ENCODE measurements at regions not wholly inside any gene's neighbourhood (a gene's known extent, or its start where the extent isn't known, plus 50 kb on each side); places are given as distances from the start of the nearest gene placed in this dataset.

DNA sequence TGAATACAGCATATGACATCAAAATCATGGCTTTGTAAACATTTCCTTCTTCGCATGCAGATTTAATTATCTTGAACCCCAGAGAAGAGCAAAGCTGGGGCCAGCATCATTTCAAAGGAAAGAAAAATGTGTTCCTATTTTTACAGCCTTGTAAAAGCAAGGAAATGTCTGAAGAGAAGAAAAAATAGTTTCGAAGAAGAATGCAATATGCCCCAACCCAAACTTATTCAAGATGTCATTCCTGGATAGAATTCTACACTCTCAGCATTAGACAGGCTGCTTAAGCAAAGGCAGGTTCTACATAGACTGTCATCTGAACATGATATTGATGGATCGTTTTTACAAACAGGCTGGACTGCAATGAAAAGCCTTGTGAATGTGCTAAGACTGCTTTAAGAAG is 900.8 kb downstream of the TTLL7 start:
- no peaks in the 10 kb centered on the region for H3K27me3 ChIP-seq
- TF ChIP-seq, protein P1, sequence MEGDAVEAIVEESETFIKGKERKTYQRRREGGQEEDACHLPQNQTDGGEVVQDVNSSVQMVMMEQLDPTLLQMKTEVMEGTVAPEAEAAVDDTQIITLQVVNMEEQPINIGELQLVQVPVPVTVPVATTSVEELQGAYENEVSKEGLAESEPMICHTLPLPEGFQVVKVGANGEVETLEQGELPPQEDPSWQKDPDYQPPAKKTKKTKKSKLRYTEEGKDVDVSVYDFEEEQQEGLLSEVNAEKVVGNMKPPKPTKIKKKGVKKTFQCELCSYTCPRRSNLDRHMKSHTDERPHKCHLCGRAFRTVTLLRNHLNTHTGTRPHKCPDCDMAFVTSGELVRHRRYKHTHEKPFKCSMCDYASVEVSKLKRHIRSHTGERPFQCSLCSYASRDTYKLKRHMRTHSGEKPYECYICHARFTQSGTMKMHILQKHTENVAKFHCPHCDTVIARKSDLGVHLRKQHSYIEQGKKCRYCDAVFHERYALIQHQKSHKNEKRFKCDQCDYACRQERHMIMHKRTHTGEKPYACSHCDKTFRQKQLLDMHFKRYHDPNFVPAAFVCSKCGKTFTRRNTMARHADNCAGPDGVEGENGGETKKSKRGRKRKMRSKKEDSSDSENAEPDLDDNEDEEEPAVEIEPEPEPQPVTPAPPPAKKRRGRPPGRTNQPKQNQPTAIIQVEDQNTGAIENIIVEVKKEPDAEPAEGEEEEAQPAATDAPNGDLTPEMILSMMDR (IDR thresholded peaks at IDR 0.05) = no peak
- no peak for TF ChIP-seq POLR2A (IDR thresholded peaks at IDR 0.05)
- 66 to 77% (median 71%) methylated on average over 3 of the region's 3 CpGs for WGBS, 4 donors
- no peak overlapping the region for H3K27ac ChIP-seq
- H3K9me3 ChIP-seq (replicated peaks in 1 of 3) = no peaks in the 10 kb centered on the region
- H3K36me3 ChIP-seq (replicated peaks in 1 of 2) = no peaks in the 10 kb centered on the region
- H3K4me1 ChIP-seq (replicated peaks in 1 of 2) = no peaks in the 10 kb centered on the region
- H3K4me3 ChIP-seq = no peak overlapping the region
- DNase-seq = no peak
- intact Hi-C loops (cut with DNase I) = no loop called here

DNA sequence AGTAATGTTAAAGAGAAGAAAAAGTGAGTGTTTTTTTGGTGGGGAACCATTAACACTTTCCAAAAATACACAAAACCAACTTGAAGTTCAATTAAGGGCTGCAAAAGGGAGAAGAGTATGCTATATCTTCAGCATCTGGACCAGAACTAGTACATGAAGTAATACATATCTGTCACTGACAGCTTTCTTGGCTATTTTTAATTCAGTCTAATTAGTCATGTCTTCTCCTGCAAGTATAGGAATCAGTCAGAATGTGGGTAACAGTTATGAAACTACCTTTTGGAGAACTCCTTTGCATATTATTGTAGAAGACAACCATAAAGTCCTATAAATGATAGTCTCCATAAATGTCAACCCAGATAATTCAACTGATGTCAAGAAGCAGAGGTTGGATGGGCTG is 901.2 kb downstream of the TTLL7 start:
- DNase-seq = no peak
- H3K4me3 ChIP-seq = no peak overlapping the region
- H3K27ac ChIP-seq = no peak overlapping the region
- TF ChIP-seq, protein P1 (IDR thresholded peaks at IDR 0.05) = no peak
- TF ChIP-seq POLR2A (IDR thresholded peaks at IDR 0.05) = no peak
- no peaks in the 10 kb centered on the region for H3K27me3 ChIP-seq
- intact Hi-C loops (cut with DNase I) = no loop called here
- no peaks in the 10 kb centered on the region for H3K4me1 ChIP-seq (replicated peaks in 1 of 2)
- no peaks in the 10 kb centered on the region for H3K9me3 ChIP-seq (replicated peaks in 1 of 3)
- no peaks in the 10 kb centered on the region for H3K36me3 ChIP-seq (replicated peaks in 1 of 2)

DNA sequence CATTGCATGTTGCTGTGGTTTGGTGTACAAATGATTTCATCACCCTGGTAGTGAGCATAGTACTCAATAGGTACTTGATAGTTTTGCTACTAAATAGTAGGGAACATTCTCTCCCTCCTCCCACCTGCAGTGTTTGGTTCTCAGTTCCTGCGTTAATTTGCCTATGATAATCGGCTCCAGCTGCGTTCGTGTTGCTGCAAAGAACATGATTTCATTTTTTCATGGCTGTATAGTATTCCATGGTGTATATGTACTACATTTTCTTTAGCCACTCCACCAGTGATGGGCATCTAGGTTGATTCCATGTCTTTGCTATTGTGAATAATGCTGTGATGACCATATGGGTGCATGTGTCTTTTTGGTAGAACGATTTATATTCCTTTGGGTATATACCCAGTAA is 903.4 kb downstream of the TTLL7 start:
- Histone ChIP-seq H3K27ac (no peak overlapping the region), H3K9me3 (replicated peaks in 1 of 3) (no peaks in the 10 kb centered on the region), H3K4me3 (no peak overlapping the region), H3K36me3 (replicated peaks in 1 of 2) (no peaks in the 10 kb centered on the region), H3K4me1 (replicated peaks in 1 of 2) (no peaks in the 10 kb centered on the region), H3K27me3 (no peaks in the 10 kb centered on the region)
- no peak for DNase-seq
- intact Hi-C loops (cut with DNase I) = no loop called here
- 94 to 97% (median 96%) methylated on average over 5 of the region's 5 CpGs for WGBS, 4 donors
- no peak for TF ChIP-seq POLR2A (IDR thresholded peaks at IDR 0.05)

DNA sequence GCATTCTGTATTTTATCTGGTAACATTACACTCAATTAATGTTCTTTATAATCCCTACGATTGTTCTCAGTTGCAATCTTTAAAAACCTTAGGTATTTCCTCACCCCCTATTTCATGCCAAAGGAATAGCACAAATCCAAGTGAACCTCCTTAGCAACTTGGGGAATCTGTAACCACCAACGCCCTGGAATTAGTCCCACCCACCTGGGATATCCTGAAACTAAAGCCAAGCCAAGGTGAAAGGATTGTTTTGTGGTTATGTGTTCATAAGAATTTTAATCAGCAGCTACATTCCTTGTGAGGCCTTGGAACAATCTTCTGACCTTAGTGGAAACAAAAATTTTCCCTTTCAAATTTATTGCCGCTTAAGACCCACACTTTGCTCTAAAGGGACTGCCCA is 908.7 kb downstream of the TTLL7 start:
- Histone ChIP-seq H3K9me3 (replicated peaks in 1 of 3) (no peaks in the 10 kb centered on the region), H3K27me3 (no peaks in the 10 kb centered on the region), H3K27ac (no peak overlapping the region), H3K4me3 (no peak overlapping the region), H3K4me1 (replicated peaks in 1 of 2) (no peaks in the 10 kb centered on the region), H3K36me3 (replicated peaks in 1 of 2) (no peaks in the 10 kb centered on the region)
- TF ChIP-seq, protein P1 (IDR thresholded peaks at IDR 0.05) = no peak
- no peak for TF ChIP-seq POLR2A (IDR thresholded peaks at IDR 0.05)
- intact Hi-C loops (cut with DNase I) = no loop called here
- 70 to 76% (median 72%) methylated on average over 3 of the region's 3 CpGs for WGBS, 4 donors
- no peak for DNase-seq

DNA sequence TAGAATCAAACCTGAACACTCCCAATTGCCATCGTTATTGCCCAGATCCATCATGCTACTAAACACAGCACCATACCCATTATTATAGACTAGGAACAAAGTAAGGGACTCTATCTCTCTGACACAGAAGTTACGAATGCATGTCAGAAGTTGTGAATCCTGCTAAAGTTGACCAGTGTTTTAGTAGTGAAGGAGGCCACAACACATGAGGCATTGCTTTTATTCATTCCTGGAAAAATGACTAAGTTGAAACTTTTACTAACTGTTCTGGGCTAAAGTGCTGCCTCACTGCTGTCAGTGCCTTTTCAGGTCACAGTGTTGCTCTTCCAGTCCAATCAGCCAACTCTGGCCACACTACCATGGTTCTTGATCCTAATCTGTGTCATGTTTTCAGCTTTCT is 911.1 kb downstream of the TTLL7 start:
- intact Hi-C loops (cut with DNase I) = no loop called here
- H3K27me3 ChIP-seq = no peaks in the 10 kb centered on the region
- TF ChIP-seq POLR2A (IDR thresholded peaks at IDR 0.05) = no peak
- TF ChIP-seq, protein P1 (IDR thresholded peaks at IDR 0.05) = no peak
- H3K36me3 ChIP-seq (replicated peaks in 1 of 2) = no peaks in the 10 kb centered on the region
- H3K4me3 ChIP-seq = no peak overlapping the region
- no peaks in the 10 kb centered on the region for H3K9me3 ChIP-seq (replicated peaks in 1 of 3)
- no peak overlapping the region for H3K27ac ChIP-seq
- whole genome bisulfite sequencing, 4 donors = 92 to 100% (median 97%) methylated on average over 2 of the region's 2 CpGs
- no peak for DNase-seq
- H3K4me1 ChIP-seq (replicated peaks in 1 of 2) = no peaks in the 10 kb centered on the region

All from adrenal gland (tissue), 9 donors.